Activated CD4-positive, alpha-beta T cell treated with anti-CD3 and anti-CD28 coated beads, Interleukin-2, Interleukin-6, amounts not matched to agents 100 ng/mL and 50 ng/mL, durations not matched to agents 16 hours and 8 hours (primary cell): ENCODE measurements at regions not wholly inside any gene's neighbourhood (a gene's known extent, or its start where the extent isn't known, plus 50 kb on each side); places are given as distances from the start of the nearest gene placed in this dataset.

Experiments
- DNase-seq: peaks from one replicate; pipeline ENCODE4 v3.0.0-alpha.2; 2020

GRCh38 chr21:16241479-16241963 lies 511.7 kb downstream of the USP25 start:
- no peak for DNase-seq

GRCh38 chr21:16243396-16243795 lies 513.6 kb downstream of the USP25 start:
- DNase-seq, result no peak

GRCh38 chr21:16248705-16249104 lies 518.9 kb downstream of the USP25 start:
- DNase-seq, result no peak

GRCh38 chr21:16250273-16250672 lies 520.5 kb downstream of the USP25 start:
- no peak for DNase-seq

GRCh38 chr21:16258844-16259611 lies 529.2 kb downstream of the USP25 start:
- DNase-seq, result no peak

GRCh38 chr21:16262091-16262490 lies 532.3 kb downstream of the USP25 start:
- DNase-seq, result no peak

- DNase-seq, result no peak
Measured at GRCh38 chr21:16264319-16264718, 534.5 kb downstream of the USP25 start.

GRCh38 chr21:16269476-16269875 lies 539.7 kb downstream of the USP25 start:
- DNase-seq, result no peak

- no peak for DNase-seq
Measured at GRCh38 chr21:16279731-16280581, 550.2 kb downstream of the USP25 start.

- no peak for DNase-seq
Measured at GRCh38 chr21:16280686-16281091, 550.9 kb downstream of the USP25 start.

GRCh38 chr21:16283516-16283915 lies 553.7 kb downstream of the USP25 start:
- DNase-seq, result no peak

GRCh38 chr21:16285605-16286126 lies 555.9 kb downstream of the USP25 start:
- no peak for DNase-seq

- no peak for DNase-seq
Measured at GRCh38 chr21:16287046-16287445, 557.3 kb downstream of the USP25 start.

- no peak for DNase-seq
Measured at GRCh38 chr21:16291296-16291695, 561.5 kb downstream of the USP25 start.

- no peak for DNase-seq
Measured at GRCh38 chr21:16294128-16294527, 564.3 kb downstream of the USP25 start.

GRCh38 chr21:16302851-16303282 lies 573.1 kb downstream of the USP25 start:
- no peak for DNase-seq

GRCh38 chr21:16304174-16305095 lies 574.7 kb downstream of the USP25 start:
- DNase-seq, result no peak

GRCh38 chr21:16305686-16306085 lies 575.9 kb downstream of the USP25 start:
- no peak for DNase-seq

- no peak for DNase-seq
Measured at GRCh38 chr21:16307256-16307655, 577.5 kb downstream of the USP25 start.

GRCh38 chr21:16308269-16308668 lies 578.5 kb downstream of the USP25 start:
- DNase-seq, result no peak

GRCh38 chr21:16309250-16309971 lies 579.6 kb downstream of the USP25 start:
- no peak for DNase-seq

GRCh38 chr21:16310176-16310575 lies 580.4 kb downstream of the USP25 start:
- no peak for DNase-seq
